Heart left ventricle (tissue), 16 donors: ENCODE measurements at regions not wholly inside any gene's neighbourhood (a gene's known extent, or its start where the extent isn't known, plus 50 kb on each side); places are given as distances from the start of the nearest gene placed in this dataset.

Source experiments
- ATAC-seq, 4 donors: fragments of 200-7000 bp; cut with Tn5 transposase; one replicate each; pipeline ENCODE4 v1.9.1; 2020 to 2022; ENCODE audit warnings: moderate library complexity in 4 of 4, mild to moderate bottlenecking in 3 of 4, moderate number of reproducible peaks in 1 of 4
- DNase-seq, 5 donors: peaks; one replicate each; pipeline ENCODE4 v3.0.0-alpha.2; 2020
- H3K27ac ChIP-seq, 12 donors: fragments of 200-600 bp; sonication (generic) in 4 of 12; one replicate each; pipeline versions ENCODE4 v1.5.0 to v1.8.0; 2016 to 2022; ENCODE audit warnings: mild to moderate bottlenecking in 2 of 12
- H3K27me3 ChIP-seq, 9 donors: fragments of 200-600 bp; sonication (generic) in 2 of 9; one replicate each; pipeline versions ENCODE4 v1.5.1 to v1.8.0; 2016 to 2022; ENCODE audit warnings: mild to moderate bottlenecking in 3 of 9
- H3K36me3 ChIP-seq, 9 donors: fragments of 200-600 bp; sonication (generic) in 2 of 9; one replicate each; pipeline versions ENCODE4 v1.5.0 to v1.8.0; 2018 to 2022; ENCODE audit warnings: mild to moderate bottlenecking in 2 of 9
- H3K4me1 ChIP-seq, 12 donors: fragments of 200-600 bp; sonication (generic) in 4 of 12; one replicate each; pipeline versions ENCODE4 v1.5.0 to v1.8.0; 2016 to 2022; ENCODE audit warnings: mild to moderate bottlenecking in 3 of 12
- H3K4me3 ChIP-seq, 12 donors: fragments of 200-600 bp; sonication (generic) in 4 of 12; one replicate each; pipeline versions ENCODE4 v1.5.0 to v1.8.0; 2017 to 2022; ENCODE audit warnings: mild to moderate bottlenecking in 9 of 12, moderate library complexity in 4 of 12
- H3K9me3 ChIP-seq, 12 donors: fragments of 200-600 bp; sonication (generic) in 4 of 12; one replicate each; pipeline versions ENCODE4 v1.5.0 to v1.8.0; 2016 to 2022; ENCODE audit warnings: mild to moderate bottlenecking in 1 of 12
- CTCF ChIP-seq, 12 donors: fragments of 200-600 bp; sonication (generic) in 4 of 12; IDR thresholded peaks; one replicate each; pipeline versions ENCODE4 v1.5.0 to v1.8.0; 2018 to 2022; ENCODE audit warnings: antibody characterized with exemption in 12 of 12, mild to moderate bottlenecking in 5 of 12
- POLR2A ChIP-seq, 2 donors: fragments of 450-650 bp; IDR thresholded peaks; one replicate each; pipeline ENCODE4 v1.6.1; 2017; ENCODE audit warnings: antibody characterized with exemption in 2 of 2, mild to moderate bottlenecking in 2 of 2, moderate library complexity in 2 of 2
- WGBS, 4 donors: extraction: QIAGEN DNeasy Blood & Tissue Kit in 2 of 4; methylation state at CpG; one replicate each; pipeline versions ENCODE4 v1.1.5 to v1.1.7; 2013 to 2018; 5-methylcytosine and 5-hydroxymethylcytosine counted together
- intact Hi-C, 10 donors: fragments of 100-400 bp; cut with DNase I; formaldehyde crosslinking; loops; one replicate each; pipeline versions ENCODE4 v1.11.1 to v1.14.2; 2022
- donor health status: ischemic (EF 13 %, LVEDD 7.1; RV severe dilation, severe dysfunction).
- donor health status: healthy with polysubstance abuse.
- donor health status: DM: no; HTN: yes; CAD: no.
- donor health status: DM: no; HTN: no; CAD: no.
- donor health status: ischemic (EF 25% LVEDD 6.9; RV normal size, moderate dysfunction).
- donor health status: ischemic (EF 25% LVEDD 5.7; RV mildly dilated, moderate dysfunction).
- donor health status: healthy.
- donor health status: DM: yes; HTN: yes; CAD: no.
- donor health status: ischemic (EF 35%, LVEDD 5.7; RV mildly dilated, moderate dysfunction).
- donor health status: nonischemic (EF 11% LVEDD 7.7; RV severe dilation, severe dysfunction).
- donor health status: DM: yes; HTN: yes; CAD: no.
- donor health status: PGD.
- donor health status: ischemic (EF 29% LVEDD 5.4; RV normal size, mild dysfunction).
- donor health status: nonischemic (EF 23%, LVEDD 6.1; RV moderate dilation, normal function).

- Histone ChIP-seq H3K4me3 (no peak overlapping the region), H3K27me3 (peaks cover 0 to 53% (median 15%) of the 10 kb centered on the region in 9 donors), H3K36me3 (no peaks in the 10 kb centered on the region), H3K9me3 (no peaks in the 10 kb centered on the region), H3K27ac (no peak overlapping the region), H3K4me1 (peaks cover 0 to 4% (median 0%) of the 10 kb centered on the region in 12 donors)
- intact Hi-C loops, result no loop called here
- DNase-seq (peak in 1 of 5 donors; percentile 3), ATAC-seq (no peak)
- 90 to 93% (median 93%) methylated on average over 5 of the region's 5 CpGs for whole genome bisulfite sequencing, 4 donors
- TF ChIP-seq CTCF (IDR thresholded peaks at IDR 0.05), result no peak
- no peak for TF ChIP-seq POLR2A (IDR thresholded peaks at IDR 0.05)
These were observed 72.3 kb upstream of the NEK6 start for GRCh38 chr9:124185413-124185812.

GRCh38 chr9:124187311-124187710 lies 70.4 kb upstream of the NEK6 start:
- H3K27me3 ChIP-seq, result peaks cover 0 to 36% (median 0%) of the 10 kb centered on the region in 9 donors
- H3K27ac ChIP-seq, result no peak overlapping the region
- ATAC-seq (no peak), DNase-seq (peak in 1 of 5 donors; percentile 10)
- no peaks in the 10 kb centered on the region for H3K4me1 ChIP-seq
- TF ChIP-seq CTCF (IDR thresholded peaks at IDR 0.05) (no peak), POLR2A (IDR thresholded peaks at IDR 0.05) (no peak)
- intact Hi-C loops, result no loop called here
- 49 to 63% (median 58%) methylated on average over 3 of the region's 3 CpGs for WGBS, 4 donors
- no peaks in the 10 kb centered on the region for H3K36me3 ChIP-seq
- H3K9me3 ChIP-seq, result no peaks in the 10 kb centered on the region
- no peak overlapping the region for H3K4me3 ChIP-seq

- Histone ChIP-seq H3K9me3 (no peaks in the 10 kb centered on the region), H3K4me3 (no peak overlapping the region), H3K27me3 (peaks cover 0 to 23% (median 0%) of the 10 kb centered on the region in 9 donors), H3K4me1 (no peaks in the 10 kb centered on the region), H3K27ac (no peak overlapping the region), H3K36me3 (no peaks in the 10 kb centered on the region)
- TF ChIP-seq CTCF (IDR thresholded peaks at IDR 0.05), result no peak
- no peak for TF ChIP-seq POLR2A (IDR thresholded peaks at IDR 0.05)
- intact Hi-C loops, result no loop called here
- ATAC-seq (no peak), DNase-seq (no peak)
- 72 to 89% (median 83%) methylated on average over 3 of the region's 3 CpGs for WGBS, 4 donors
These were observed 69.2 kb upstream of the NEK6 start for GRCh38 chr9:124188331-124189110.

- H3K36me3 ChIP-seq, result no peaks in the 10 kb centered on the region
- H3K4me3 ChIP-seq, result no peak overlapping the region
- no peaks in the 10 kb centered on the region for H3K4me1 ChIP-seq
- no peak overlapping the region for H3K27ac ChIP-seq
- TF ChIP-seq CTCF (IDR thresholded peaks at IDR 0.05), result no peak
- TF ChIP-seq POLR2A (IDR thresholded peaks at IDR 0.05), result no peak
- H3K27me3 ChIP-seq, result peaks cover 0 to 7% (median 0%) of the 10 kb centered on the region in 9 donors
- DNase-seq (no peak), ATAC-seq (no peak)
- H3K9me3 ChIP-seq, result peaks cover 0 to 13% (median under 1%) of the 10 kb centered on the region in 12 donors
- WGBS, 4 donors, result 76 to 87% (median 80%) methylated on average over 10 of the region's 10 CpGs
- intact Hi-C loops, result no loop called here
These were observed 67.0 kb upstream of the NEK6 start for GRCh38 chr9:124190761-124191160.
